ENCODE measurements at regions not wholly inside any gene's neighbourhood (a gene's known extent, or its start where the extent isn't known, plus 50 kb on each side); places are given as distances from the start of the nearest gene placed in this dataset.

DNA sequence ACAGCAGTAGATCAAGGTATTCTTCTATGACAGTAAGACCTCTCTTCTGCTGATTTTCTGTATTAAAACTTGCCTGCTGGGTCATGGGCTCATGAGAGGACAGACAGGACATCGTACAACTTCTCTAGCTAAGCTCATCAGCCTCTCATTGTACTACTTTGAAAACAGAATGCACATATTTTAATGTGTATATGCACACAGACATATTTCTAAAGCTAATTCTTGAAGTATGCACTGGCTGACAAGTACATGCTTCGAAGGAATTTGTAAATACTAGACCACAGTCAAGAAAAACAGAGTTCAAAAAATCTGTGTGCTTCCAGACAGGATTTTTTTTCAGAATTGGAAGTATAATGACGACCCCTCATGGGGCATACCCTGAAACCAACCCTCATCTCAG is 81.7 kb upstream of the CD83 start:
- TF ChIP-seq, protein P1, sequence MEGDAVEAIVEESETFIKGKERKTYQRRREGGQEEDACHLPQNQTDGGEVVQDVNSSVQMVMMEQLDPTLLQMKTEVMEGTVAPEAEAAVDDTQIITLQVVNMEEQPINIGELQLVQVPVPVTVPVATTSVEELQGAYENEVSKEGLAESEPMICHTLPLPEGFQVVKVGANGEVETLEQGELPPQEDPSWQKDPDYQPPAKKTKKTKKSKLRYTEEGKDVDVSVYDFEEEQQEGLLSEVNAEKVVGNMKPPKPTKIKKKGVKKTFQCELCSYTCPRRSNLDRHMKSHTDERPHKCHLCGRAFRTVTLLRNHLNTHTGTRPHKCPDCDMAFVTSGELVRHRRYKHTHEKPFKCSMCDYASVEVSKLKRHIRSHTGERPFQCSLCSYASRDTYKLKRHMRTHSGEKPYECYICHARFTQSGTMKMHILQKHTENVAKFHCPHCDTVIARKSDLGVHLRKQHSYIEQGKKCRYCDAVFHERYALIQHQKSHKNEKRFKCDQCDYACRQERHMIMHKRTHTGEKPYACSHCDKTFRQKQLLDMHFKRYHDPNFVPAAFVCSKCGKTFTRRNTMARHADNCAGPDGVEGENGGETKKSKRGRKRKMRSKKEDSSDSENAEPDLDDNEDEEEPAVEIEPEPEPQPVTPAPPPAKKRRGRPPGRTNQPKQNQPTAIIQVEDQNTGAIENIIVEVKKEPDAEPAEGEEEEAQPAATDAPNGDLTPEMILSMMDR (conservative IDR thresholded peaks at IDR 0.05) = no peak
- no peak for TF ChIP-seq ZFX (IDR thresholded peaks at IDR 0.05)
